NCI-H748 (cell line): ENCODE measurements at regions not wholly inside any gene's neighbourhood (a gene's known extent, or its start where the extent isn't known, plus 50 kb on each side); places are given as distances from the start of the nearest gene placed in this dataset.

Experiments
- DNase-seq: peaks from one replicate; lab custom pipeline; 2025; ENCODE audit not compliant: unreplicated experiment; lab: John Stamatoyannopoulos, UW

GRCh38 chr4:11585506-11585905, 156.8 kb upstream of the HS3ST1 start:
- peak; percentile 48 for DNase-seq

- DNase-seq, result no peak
Measured at GRCh38 chr4:11568511-11568910, 139.8 kb upstream of the HS3ST1 start.

GRCh38 chr4:11566444-11567022, 137.8 kb upstream of the HS3ST1 start:
- DNase-seq, result no peak

GRCh38 chr4:11565899-11566298, 137.2 kb upstream of the HS3ST1 start:
- DNase-seq, result no peak

- DNase-seq, result no peak
Measured at GRCh38 chr4:11565213-11565612, 136.5 kb upstream of the HS3ST1 start.

GRCh38 chr4:11564021-11564420, 135.3 kb upstream of the HS3ST1 start:
- DNase-seq, result no peak

- DNase-seq, result no peak
Measured at GRCh38 chr4:11549525-11549924, 120.8 kb upstream of the HS3ST1 start.

- DNase-seq, result no peak
Measured at GRCh38 chr4:11548597-11549082, 119.9 kb upstream of the HS3ST1 start.

GRCh38 chr4:11546391-11547175, 117.9 kb upstream of the HS3ST1 start:
- DNase-seq, result peak; percentile 45

- DNase-seq, result no peak
Measured at GRCh38 chr4:11545651-11546050, 117.0 kb upstream of the HS3ST1 start.

GRCh38 chr4:11544211-11544610, 115.5 kb upstream of the HS3ST1 start:
- no peak for DNase-seq

GRCh38 chr4:11543706-11544105, 115.0 kb upstream of the HS3ST1 start:
- DNase-seq, result no peak

- DNase-seq, result no peak
Measured at GRCh38 chr4:11542952-11543351, 114.3 kb upstream of the HS3ST1 start.

- DNase-seq, result no peak
Measured at GRCh38 chr4:11537846-11538245, 109.2 kb upstream of the HS3ST1 start.

GRCh38 chr4:11535333-11535732, 106.6 kb upstream of the HS3ST1 start:
- DNase-seq, result no peak

- DNase-seq, result no peak
Measured at GRCh38 chr4:11534623-11535302, 106.1 kb upstream of the HS3ST1 start.

- DNase-seq, result no peak
Measured at GRCh38 chr4:11532138-11532537, 103.4 kb upstream of the HS3ST1 start.

- peak; percentile 78 for DNase-seq
Measured at GRCh38 chr4:11529625-11530201, 101.0 kb upstream of the HS3ST1 start.

GRCh38 chr4:11525085-11525484, 96.4 kb upstream of the HS3ST1 start:
- no peak for DNase-seq

- DNase-seq, result no peak
Measured at GRCh38 chr4:11518754-11519153, 90.1 kb upstream of the HS3ST1 start.

- DNase-seq, result peak; percentile 3
Measured at GRCh38 chr4:11514779-11515419, 86.2 kb upstream of the HS3ST1 start.
